Keratinocyte (primary cell): ENCODE measurements at regions not wholly inside any gene's neighbourhood (a gene's known extent, or its start where the extent isn't known, plus 50 kb on each side); places are given as distances from the start of the nearest gene placed in this dataset.

Experiments used
- DNase-seq: peaks from one replicate; pipeline ENCODE4 v3.0.0-alpha.2; 2011; ENCODE audit warnings: low read depth, missing footprints, low spot score
- FAIRE-seq: peaks from 2 replicates; lab custom pipeline; 2011; peaks lifted over from hg19 to GRCh38; lab: Jason Lieb, UNC
- H2AFZ ChIP-seq: 2 replicates; pipeline ENCODE4 v1.6.0; 2012; ENCODE audit warnings: low read length, control low read depth, inconsistent platforms; ENCODE audit not compliant: control insufficient read depth
- H3K27ac ChIP-seq: 2 replicates; pipeline ENCODE4 v1.5.1; 2011; ENCODE audit warnings: low read length; ENCODE audit not compliant: control insufficient read depth, insufficient read depth
- H3K27me3 ChIP-seq: 3 replicates; pipeline ENCODE4 v1.6.0; 2011; ENCODE audit warnings: low read length; ENCODE audit not compliant: control insufficient read depth, insufficient read depth; ENCODE audit errors: extremely low read depth
- H3K36me3 ChIP-seq, 2 experiments: 2 replicates in 1 of 2; 3 replicates in 1 of 2; pipeline ENCODE4 v1.5.1; 2011; ENCODE audit warnings: low read length in 2 of 2, mild to moderate bottlenecking in 1 of 2; ENCODE audit not compliant: control insufficient read depth in 2 of 2, insufficient read depth in 2 of 2; ENCODE audit errors: extremely low read depth in 1 of 2
- H3K4me1 ChIP-seq: 3 replicates; pipeline ENCODE4 v1.5.1; 2011; ENCODE audit warnings: low read length; ENCODE audit not compliant: control insufficient read depth, insufficient read depth; ENCODE audit errors: extremely low read depth
- H3K4me2 ChIP-seq: 3 replicates; pipeline ENCODE4 v1.6.0; 2011; ENCODE audit warnings: low read depth, low read length; ENCODE audit not compliant: control insufficient read depth, insufficient read depth; ENCODE audit errors: extremely low read depth
- H3K4me3 ChIP-seq, 3 experiments: fragments of 200-600 bp in 1 of 3; sonication (generic) in 1 of 3; 2 replicates in 2 of 3; 3 replicates in 1 of 3; pipeline ENCODE4 v1.5.1; 2011 to 2016; ENCODE audit warnings: low read length in 3 of 3, mild to moderate bottlenecking in 3 of 3, control low read depth in 2 of 3, inconsistent platforms in 1 of 3, low read depth in 1 of 3, mixed read lengths in 1 of 3, mixed run types in 1 of 3, moderate library complexity in 1 of 3; ENCODE audit not compliant: control insufficient read depth in 2 of 3, insufficient read depth in 2 of 3; ENCODE audit errors: extremely low read depth in 1 of 3
- H3K79me2 ChIP-seq: 2 replicates; pipeline ENCODE4 v1.6.0; 2012; ENCODE audit warnings: low read length; ENCODE audit not compliant: control insufficient read depth, insufficient read depth
- H3K9ac ChIP-seq: 3 replicates; pipeline ENCODE4 v1.6.0; 2011; ENCODE audit warnings: low read length; ENCODE audit not compliant: control insufficient read depth, insufficient read depth; ENCODE audit errors: extremely low read depth
- H3K9me1 ChIP-seq: 3 replicates; pipeline ENCODE4 v1.6.0; 2011; ENCODE audit warnings: low read length; ENCODE audit not compliant: control insufficient read depth, insufficient read depth; ENCODE audit errors: extremely low read depth
- H3K9me3 ChIP-seq: 2 replicates; pipeline ENCODE4 v1.5.1; 2012; ENCODE audit warnings: low read depth, low read length; ENCODE audit not compliant: control insufficient read depth
- H4K20me1 ChIP-seq: 3 replicates; pipeline ENCODE4 v1.6.0; 2011; ENCODE audit warnings: low read length; ENCODE audit not compliant: control insufficient read depth, insufficient read depth; ENCODE audit errors: extremely low read depth
- EZH2 ChIP-seq: IDR thresholded peaks from one replicate; pipeline ENCODE4 v1.6.1; 2012; ENCODE audit warnings: inconsistent platforms, mild to moderate bottlenecking, low read length, moderate library complexity
- dilution Hi-C: fragments of 300-500 bp; cut with MboI; formaldehyde crosslinking; loops from one replicate; pipeline ENCODE4 v1.7.0; 2020; ENCODE audit warnings: low sequenced_read_pairs; ENCODE audit not compliant: extremely low pct_ligation_motif_present
- TF ChIP-seq, protein P1 (sequence below), 3 experiments: IDR thresholded peaks in 1 of 3; conservative IDR thresholded peaks in 1 of 3; optimal IDR thresholded peaks in 1 of 3; 2 replicates in 2 of 3; 3 replicates in 1 of 3; pipeline versions ENCODE3 to v1.5.1; 2011; ENCODE audit warnings: low read length in 3 of 3, mild to moderate bottlenecking in 3 of 3, moderate library complexity in 2 of 3, control low read depth in 1 of 3, inconsistent platforms in 1 of 3; ENCODE audit not compliant: insufficient read depth in 2 of 3; ENCODE audit errors: extremely low read depth in 1 of 3

DNA sequence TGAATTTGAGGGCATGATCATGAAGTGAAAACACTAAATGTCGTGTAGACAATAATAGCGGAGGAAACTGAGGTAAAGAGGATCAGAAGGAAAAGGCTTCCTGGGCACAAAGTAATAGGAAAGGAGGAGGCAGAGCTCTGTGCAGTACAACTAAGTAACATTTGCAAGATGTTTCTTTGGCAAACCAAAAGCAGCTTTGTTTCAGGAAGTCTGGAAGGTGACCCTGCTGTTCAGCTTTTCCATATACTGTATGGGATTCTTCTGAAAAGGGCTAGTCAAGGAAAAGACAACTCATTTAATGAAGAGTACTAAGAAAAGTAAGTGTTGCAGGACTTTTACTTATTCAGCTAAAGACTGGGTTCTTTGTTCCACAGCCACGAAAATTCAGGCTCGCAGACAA lies 463.1 kb downstream of the PCDH7 start:
- H3K36me3 ChIP-seq, result no peaks in the 10 kb centered on the region
- dilution Hi-C loops, result no loop called here
- H3K9ac ChIP-seq, result no peak overlapping the region
- no peak overlapping the region for H2AFZ ChIP-seq
- no peak for FAIRE-seq
- DNase-seq, result no peak
- no peak overlapping the region for H3K4me2 ChIP-seq
- H3K9me1 ChIP-seq, result no peaks in the 10 kb centered on the region
- no peaks in the 10 kb centered on the region for H3K9me3 ChIP-seq
- no peaks in the 10 kb centered on the region for H3K79me2 ChIP-seq
- H4K20me1 ChIP-seq, result no peaks in the 10 kb centered on the region
- no peak for TF ChIP-seq EZH2
- TF ChIP-seq, protein P1, sequence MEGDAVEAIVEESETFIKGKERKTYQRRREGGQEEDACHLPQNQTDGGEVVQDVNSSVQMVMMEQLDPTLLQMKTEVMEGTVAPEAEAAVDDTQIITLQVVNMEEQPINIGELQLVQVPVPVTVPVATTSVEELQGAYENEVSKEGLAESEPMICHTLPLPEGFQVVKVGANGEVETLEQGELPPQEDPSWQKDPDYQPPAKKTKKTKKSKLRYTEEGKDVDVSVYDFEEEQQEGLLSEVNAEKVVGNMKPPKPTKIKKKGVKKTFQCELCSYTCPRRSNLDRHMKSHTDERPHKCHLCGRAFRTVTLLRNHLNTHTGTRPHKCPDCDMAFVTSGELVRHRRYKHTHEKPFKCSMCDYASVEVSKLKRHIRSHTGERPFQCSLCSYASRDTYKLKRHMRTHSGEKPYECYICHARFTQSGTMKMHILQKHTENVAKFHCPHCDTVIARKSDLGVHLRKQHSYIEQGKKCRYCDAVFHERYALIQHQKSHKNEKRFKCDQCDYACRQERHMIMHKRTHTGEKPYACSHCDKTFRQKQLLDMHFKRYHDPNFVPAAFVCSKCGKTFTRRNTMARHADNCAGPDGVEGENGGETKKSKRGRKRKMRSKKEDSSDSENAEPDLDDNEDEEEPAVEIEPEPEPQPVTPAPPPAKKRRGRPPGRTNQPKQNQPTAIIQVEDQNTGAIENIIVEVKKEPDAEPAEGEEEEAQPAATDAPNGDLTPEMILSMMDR (optimal IDR thresholded peaks at IDR 0.05 in 1 of 3, IDR thresholded peaks at IDR 0.05 in 1 of 3, conservative IDR thresholded peaks at IDR 0.05 in 1 of 3; ENCODE audit: extremely low read depth in 1 of 3, insufficient read depth in 2 of 3, low read length in 3 of 3), result no peak
- no peak overlapping the region for H3K27ac ChIP-seq
- H3K4me3 ChIP-seq, result no peak overlapping the region
- no peaks in the 10 kb centered on the region for H3K27me3 ChIP-seq
- no peaks in the 10 kb centered on the region for H3K4me1 ChIP-seq

GRCh38 chr4:31185014-31185585 lies 464.9 kb downstream of the PCDH7 start:
- Histone ChIP-seq H3K4me1 (no peaks in the 10 kb centered on the region), H3K36me3 (no peaks in the 10 kb centered on the region), H3K27me3 (no peaks in the 10 kb centered on the region), H3K4me3 (no peak overlapping the region), H2AFZ (no peak overlapping the region), H3K9me3 (no peaks in the 10 kb centered on the region), H3K27ac (no peak overlapping the region), H3K79me2 (no peaks in the 10 kb centered on the region), H3K9ac (no peak overlapping the region), H3K4me2 (no peak overlapping the region), H3K9me1 (no peaks in the 10 kb centered on the region), H4K20me1 (no peaks in the 10 kb centered on the region)
- TF ChIP-seq, protein P1 (optimal IDR thresholded peaks at IDR 0.05 in 1 of 3, IDR thresholded peaks at IDR 0.05 in 1 of 3, conservative IDR thresholded peaks at IDR 0.05 in 1 of 3; ENCODE audit: extremely low read depth in 1 of 3, insufficient read depth in 2 of 3, low read length in 3 of 3), result no peak
- no peak for TF ChIP-seq EZH2
- dilution Hi-C loops, result no loop called here
- FAIRE-seq (no peak), DNase-seq (no peak)
